SK-N-SH (cell line): ENCODE measurements at regions not wholly inside any gene's neighbourhood (a gene's known extent, or its start where the extent isn't known, plus 50 kb on each side); places are given as distances from the start of the nearest gene placed in this dataset.

Experiments
- CTCF ChIA-PET: fragments of 300-600, 350-600 bp; formaldehyde crosslinking; extraction: SDS; loops from one replicate; lab custom pipeline; 2021; lab: Yijun Ruan, JAX
- POLR2A ChIA-PET: fragments of 350-600 bp; sonication (Branson Sonifier 250); formaldehyde crosslinking; extraction: SDS; loops from one replicate; lab custom pipeline; 2020; ENCODE audit warnings: antibody characterized with exemption, inconsistent platforms; lab: Yijun Ruan, JAX
- DNase-seq: peaks from one replicate; pipeline ENCODE4 v3.0.0; 2012
- H2AFZ ChIP-seq: fragments of 200-600 bp; sonication (generic); 2 replicates; pipeline ENCODE4 v1.8.1; 2016; ENCODE audit warnings: antibody characterized with exemption, mild to moderate bottlenecking, low read depth
- H3F3A ChIP-seq: fragments of 200-600 bp; sonication (generic); replicated peaks from 2 replicates; pipeline ENCODE3; 2016; ENCODE audit warnings: antibody characterized with exemption, mild to moderate bottlenecking; ENCODE audit not compliant: insufficient read depth
- H3K27ac ChIP-seq, 2 experiments: fragments of 200-500 bp in 1 of 2; fragments of 200-600 bp in 1 of 2; sonication (Bioruptor generic) in 1 of 2; sonication (generic), shearing (Covaris generic) in 1 of 2; 2 replicates each; pipeline versions ENCODE4 v1.5.1 to v1.6.1; 2014 to 2016; ENCODE audit warnings: low read depth in 2 of 2, inconsistent platforms in 1 of 2, low read length in 1 of 2, mild to moderate bottlenecking in 1 of 2, mixed read lengths in 1 of 2
- H3K27me3 ChIP-seq: fragments of 200-600 bp; sonication (generic), shearing (Covaris generic); 2 replicates; pipeline ENCODE4 v1.6.1; 2016; ENCODE audit warnings: mixed run types; ENCODE audit not compliant: insufficient read depth
- H3K36me3 ChIP-seq, 2 experiments: fragments of 200-500 bp in 1 of 2; fragments of 200-600 bp in 1 of 2; sonication (Bioruptor generic) in 1 of 2; sonication (generic) in 1 of 2; replicated peaks in 1 of 2; 2 replicates each; pipeline versions ENCODE3 to v1.5.1; 2014 to 2016; ENCODE audit warnings: low read length in 1 of 2, mild to moderate bottlenecking in 1 of 2; ENCODE audit not compliant: insufficient read depth in 2 of 2, control insufficient read depth in 1 of 2
- H3K4me1 ChIP-seq, 2 experiments: fragments of 200-500 bp in 1 of 2; fragments of 200-600 bp in 1 of 2; sonication (Bioruptor generic) in 1 of 2; sonication (generic), shearing (Covaris generic) in 1 of 2; 2 replicates each; pipeline versions ENCODE4 v1.5.1 to v1.6.1; 2014 to 2016; ENCODE audit warnings: low read depth in 1 of 2, low read length in 1 of 2, mixed run types in 1 of 2; ENCODE audit not compliant: insufficient read depth in 2 of 2, control insufficient read depth in 1 of 2
- H3K4me2 ChIP-seq: fragments of 200-600 bp; sonication (generic), shearing (Covaris generic); 2 replicates; pipeline ENCODE4 v1.6.1; 2017; ENCODE audit warnings: mixed run types
- H3K4me3 ChIP-seq, 2 experiments: fragments of 200-500 bp in 1 of 2; fragments of 200-600 bp in 1 of 2; sonication (Bioruptor generic) in 1 of 2; sonication (generic), shearing (Covaris generic) in 1 of 2; 2 replicates each; pipeline versions ENCODE4 v1.5.1 to v1.8.1; 2014 to 2016; ENCODE audit warnings: low read depth in 2 of 2, inconsistent platforms in 1 of 2, low read length in 1 of 2, mild to moderate bottlenecking in 1 of 2, mixed read lengths in 1 of 2, moderate library complexity in 1 of 2
- H3K79me2 ChIP-seq: fragments of 200-600 bp; sonication (generic); 2 replicates; pipeline ENCODE4 v1.8.1; 2017; ENCODE audit warnings: mild to moderate bottlenecking; ENCODE audit not compliant: insufficient read depth
- H3K9ac ChIP-seq: fragments of 200-600 bp; sonication (generic); 2 replicates; pipeline ENCODE4 v1.6.1; 2017; ENCODE audit warnings: mixed run types
- H3K9me2 ChIP-seq: fragments of 200-600 bp; sonication (generic); 2 replicates; pipeline ENCODE4 v1.6.1; 2017; ENCODE audit warnings: mixed run types
- H3K9me3 ChIP-seq: fragments of 200-600 bp; sonication (generic); 2 replicates; pipeline ENCODE4 v1.6.1; 2017; ENCODE audit warnings: mixed run types, mild to moderate bottlenecking, moderate library complexity
- H4K20me1 ChIP-seq: fragments of 200-600 bp; sonication (generic); 2 replicates; pipeline ENCODE4 v1.6.1; 2017; ENCODE audit warnings: mild to moderate bottlenecking, mixed run types; ENCODE audit not compliant: insufficient read depth
- EP300 ChIP-seq, 2 experiments: IDR thresholded peaks; 2 replicates each; pipeline versions ENCODE4 v1.4.0 to v1.6.1; 2012; ENCODE audit warnings: borderline replicate concordance in 1 of 2, low read depth in 1 of 2, low read length in 1 of 2
- EZH2phosphoT487 ChIP-seq: fragments of 200-600 bp; sonication (generic); IDR thresholded peaks from 2 replicates; pipeline ENCODE4 v1.6.1; 2017; ENCODE audit warnings: low read depth, mixed run types, mild to moderate bottlenecking, antibody characterized with exemption, moderate library complexity, borderline replicate concordance
- FOSL2 ChIP-seq: IDR thresholded peaks from 2 replicates; pipeline ENCODE4 v1.4.0; 2012; ENCODE audit warnings: low read depth, mild to moderate bottlenecking, moderate library complexity, borderline replicate concordance
- JUND ChIP-seq: IDR thresholded peaks from 2 replicates; pipeline ENCODE4 v1.4.0; 2012
- MEF2A ChIP-seq: IDR thresholded peaks from 2 replicates; pipeline ENCODE4 v1.4.0; 2012; ENCODE audit warnings: low read depth, borderline replicate concordance
- POLR2AphosphoS5 ChIP-seq: IDR thresholded peaks from 2 replicates; pipeline ENCODE4 v1.6.1; 2012; ENCODE audit warnings: low read depth, low read length
- RXRA ChIP-seq: IDR thresholded peaks from 2 replicates; pipeline ENCODE4 v1.4.0; 2012; ENCODE audit warnings: low read depth, mild to moderate bottlenecking, borderline replicate concordance
- SIN3A ChIP-seq: IDR thresholded peaks from 2 replicates; pipeline ENCODE4 v1.6.1; 2012; ENCODE audit warnings: low read depth, mild to moderate bottlenecking, low read length, moderate library complexity, borderline replicate concordance
- SMC3 ChIP-seq: IDR thresholded peaks from 2 replicates; pipeline ENCODE4 v1.6.1; 2012; ENCODE audit warnings: low read depth, low read length, improper control_type of control experiment
- USF1 ChIP-seq: IDR thresholded peaks from 2 replicates; pipeline ENCODE4 v1.4.0; 2012; ENCODE audit warnings: low read depth, borderline replicate concordance
- YY1 ChIP-seq: IDR thresholded peaks from 2 replicates; pipeline ENCODE4 v1.4.0; 2012; ENCODE audit warnings: low read depth, mild to moderate bottlenecking
- WGBS: methylation state at CpG from one replicate; pipeline ENCODE4 v1.1.6; 2017; ENCODE audit warnings: low lambda C conversion rate; 5-methylcytosine and 5-hydroxymethylcytosine counted together
- TF ChIP-seq, protein P1 (sequence below): IDR thresholded peaks from 2 replicates; pipeline ENCODE4 v1.4.0; 2012; ENCODE audit warnings: low read depth, borderline replicate concordance
- TF ChIP-seq, protein P2 (sequence below): IDR thresholded peaks from 2 replicates; pipeline ENCODE4 v1.6.1; 2012; ENCODE audit warnings: mild to moderate bottlenecking, low read depth, low read length, moderate library complexity

DNA sequence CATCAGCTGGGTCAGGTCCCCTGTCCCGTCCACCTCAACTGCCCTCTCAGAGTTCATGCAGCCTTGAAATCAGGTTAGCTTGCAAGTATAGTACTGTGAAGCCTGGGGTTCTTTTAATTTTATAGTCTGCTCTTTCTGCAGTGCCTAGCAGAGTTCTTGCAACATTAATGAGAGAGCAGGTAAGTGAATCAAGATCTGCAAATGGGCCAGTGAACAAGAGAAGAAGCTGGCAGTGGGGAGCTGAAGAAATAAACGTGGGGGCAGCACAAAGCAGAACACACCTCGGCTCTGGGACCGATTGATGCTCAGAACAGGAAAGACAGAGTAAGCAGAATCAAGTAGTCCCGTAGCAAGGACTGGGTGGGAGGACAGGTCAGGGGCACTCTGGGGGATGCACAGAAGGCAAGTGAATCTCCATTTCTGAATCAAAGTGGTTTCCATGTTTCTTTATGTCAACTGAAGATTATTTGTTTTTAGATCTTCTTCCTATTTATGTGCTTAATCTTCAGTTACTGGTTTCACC lies 675.5 kb downstream of the RNF144A start:
- Histone ChIP-seq H3K9me2 (no peaks in the 10 kb centered on the region), H3K27me3 (no peaks in the 10 kb centered on the region), H3F3A (no peaks in the 10 kb centered on the region), H2AFZ (no peak overlapping the region), H3K9ac (no peak overlapping the region), H3K4me3 (no peak overlapping the region), H3K4me2 (no peak overlapping the region), H3K4me1 (no peaks in the 10 kb centered on the region), H4K20me1 (no peaks in the 10 kb centered on the region), H3K27ac (no peak overlapping the region), H3K36me3 (no peaks in the 10 kb centered on the region)
- no peak for DNase-seq
- CTCF ChIA-PET: interaction anchor here (1.2 kb wide), 1 partner anchor 15 kb away, joined by 4 read pairs; no protein-coding TSS in a partner anchor
- TF ChIP-seq USF1: no peak
- TF ChIP-seq POLR2AphosphoS5: no peak
- TF ChIP-seq EZH2phosphoT487: no peak
- TF ChIP-seq MEF2A: no peak
- TF ChIP-seq RXRA: no peak
- TF ChIP-seq EP300 (IDR thresholded peaks at IDR 0.05; ENCODE audit: borderline replicate concordance in 1 of 2, low read depth in 1 of 2, low read length in 1 of 2): no peak
- TF ChIP-seq SMC3: no peak
- TF ChIP-seq YY1: no peak
- no peak for TF ChIP-seq JUND
- no peak for TF ChIP-seq SIN3A
- TF ChIP-seq FOSL2: no peak
- TF ChIP-seq, all 33 proteins: peak for 0
- WGBS: 42% methylated on average over 5 of the region's 5 CpGs
- Histone ChIP-seq H3K9me3 (no peaks in the 10 kb centered on the region), H3K79me2 (no peaks in the 10 kb centered on the region)
- POLR2A ChIA-PET: no interaction called here

DNA sequence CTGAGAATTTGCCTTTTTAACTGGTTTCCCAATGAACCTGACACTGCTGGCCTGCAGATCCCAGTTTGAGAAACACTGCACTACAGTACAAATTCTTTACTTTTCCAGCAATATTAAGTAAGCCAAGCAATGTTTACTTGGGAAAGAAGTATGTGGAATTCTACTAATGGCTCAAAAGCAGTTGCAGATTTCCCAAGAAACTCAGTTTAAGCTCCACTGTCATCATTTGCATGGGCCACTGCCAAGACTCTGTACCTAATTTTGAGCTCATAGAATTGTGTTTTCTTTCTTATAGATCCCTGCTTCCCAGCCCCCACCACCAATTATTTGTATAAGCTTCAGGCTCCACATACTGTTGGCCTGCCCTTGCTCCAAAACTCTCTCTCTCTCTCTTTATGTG lies 676.1 kb downstream of the RNF144A start:
- Histone ChIP-seq H4K20me1 (no peaks in the 10 kb centered on the region), H3K4me1 (no peaks in the 10 kb centered on the region), H3K9me3 (no peaks in the 10 kb centered on the region), H3K27ac (no peak overlapping the region), H3K9ac (no peak overlapping the region), H3K4me3 (no peak overlapping the region), H2AFZ (no peak overlapping the region), H3F3A (no peaks in the 10 kb centered on the region), H3K79me2 (no peaks in the 10 kb centered on the region), H3K9me2 (no peaks in the 10 kb centered on the region), H3K27me3 (no peaks in the 10 kb centered on the region), H3K4me2 (no peak overlapping the region), H3K36me3 (no peaks in the 10 kb centered on the region)
- ChIA-PET POLR2A (no interaction called here), CTCF (no interaction called here)
- no peak for DNase-seq
- TF ChIP-seq, protein P1, sequence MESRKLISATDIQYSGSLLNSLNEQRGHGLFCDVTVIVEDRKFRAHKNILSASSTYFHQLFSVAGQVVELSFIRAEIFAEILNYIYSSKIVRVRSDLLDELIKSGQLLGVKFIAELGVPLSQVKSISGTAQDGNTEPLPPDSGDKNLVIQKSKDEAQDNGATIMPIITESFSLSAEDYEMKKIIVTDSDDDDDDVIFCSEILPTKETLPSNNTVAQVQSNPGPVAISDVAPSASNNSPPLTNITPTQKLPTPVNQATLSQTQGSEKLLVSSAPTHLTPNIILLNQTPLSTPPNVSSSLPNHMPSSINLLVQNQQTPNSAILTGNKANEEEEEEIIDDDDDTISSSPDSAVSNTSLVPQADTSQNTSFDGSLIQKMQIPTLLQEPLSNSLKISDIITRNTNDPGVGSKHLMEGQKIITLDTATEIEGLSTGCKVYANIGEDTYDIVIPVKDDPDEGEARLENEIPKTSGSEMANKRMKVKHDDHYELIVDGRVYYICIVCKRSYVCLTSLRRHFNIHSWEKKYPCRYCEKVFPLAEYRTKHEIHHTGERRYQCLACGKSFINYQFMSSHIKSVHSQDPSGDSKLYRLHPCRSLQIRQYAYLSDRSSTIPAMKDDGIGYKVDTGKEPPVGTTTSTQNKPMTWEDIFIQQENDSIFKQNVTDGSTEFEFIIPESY: no peak
- TF ChIP-seq, protein P2, sequence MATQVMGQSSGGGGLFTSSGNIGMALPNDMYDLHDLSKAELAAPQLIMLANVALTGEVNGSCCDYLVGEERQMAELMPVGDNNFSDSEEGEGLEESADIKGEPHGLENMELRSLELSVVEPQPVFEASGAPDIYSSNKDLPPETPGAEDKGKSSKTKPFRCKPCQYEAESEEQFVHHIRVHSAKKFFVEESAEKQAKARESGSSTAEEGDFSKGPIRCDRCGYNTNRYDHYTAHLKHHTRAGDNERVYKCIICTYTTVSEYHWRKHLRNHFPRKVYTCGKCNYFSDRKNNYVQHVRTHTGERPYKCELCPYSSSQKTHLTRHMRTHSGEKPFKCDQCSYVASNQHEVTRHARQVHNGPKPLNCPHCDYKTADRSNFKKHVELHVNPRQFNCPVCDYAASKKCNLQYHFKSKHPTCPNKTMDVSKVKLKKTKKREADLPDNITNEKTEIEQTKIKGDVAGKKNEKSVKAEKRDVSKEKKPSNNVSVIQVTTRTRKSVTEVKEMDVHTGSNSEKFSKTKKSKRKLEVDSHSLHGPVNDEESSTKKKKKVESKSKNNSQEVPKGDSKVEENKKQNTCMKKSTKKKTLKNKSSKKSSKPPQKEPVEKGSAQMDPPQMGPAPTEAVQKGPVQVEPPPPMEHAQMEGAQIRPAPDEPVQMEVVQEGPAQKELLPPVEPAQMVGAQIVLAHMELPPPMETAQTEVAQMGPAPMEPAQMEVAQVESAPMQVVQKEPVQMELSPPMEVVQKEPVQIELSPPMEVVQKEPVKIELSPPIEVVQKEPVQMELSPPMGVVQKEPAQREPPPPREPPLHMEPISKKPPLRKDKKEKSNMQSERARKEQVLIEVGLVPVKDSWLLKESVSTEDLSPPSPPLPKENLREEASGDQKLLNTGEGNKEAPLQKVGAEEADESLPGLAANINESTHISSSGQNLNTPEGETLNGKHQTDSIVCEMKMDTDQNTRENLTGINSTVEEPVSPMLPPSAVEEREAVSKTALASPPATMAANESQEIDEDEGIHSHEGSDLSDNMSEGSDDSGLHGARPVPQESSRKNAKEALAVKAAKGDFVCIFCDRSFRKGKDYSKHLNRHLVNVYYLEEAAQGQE: no peak
